HG03439 (cell line): ENCODE measurements at regions not wholly inside any gene's neighbourhood (a gene's known extent, or its start where the extent isn't known, plus 50 kb on each side); places are given as distances from the start of the nearest gene placed in this dataset.

Experiments used
- ATAC-seq: cut with Tn5 transposase; IDR thresholded peaks from one replicate; pipeline ENCODE4 v1.9.1; 2021; ENCODE audit warnings: mild to moderate bottlenecking, moderate library complexity; ENCODE audit not compliant: unreplicated experiment

DNA sequence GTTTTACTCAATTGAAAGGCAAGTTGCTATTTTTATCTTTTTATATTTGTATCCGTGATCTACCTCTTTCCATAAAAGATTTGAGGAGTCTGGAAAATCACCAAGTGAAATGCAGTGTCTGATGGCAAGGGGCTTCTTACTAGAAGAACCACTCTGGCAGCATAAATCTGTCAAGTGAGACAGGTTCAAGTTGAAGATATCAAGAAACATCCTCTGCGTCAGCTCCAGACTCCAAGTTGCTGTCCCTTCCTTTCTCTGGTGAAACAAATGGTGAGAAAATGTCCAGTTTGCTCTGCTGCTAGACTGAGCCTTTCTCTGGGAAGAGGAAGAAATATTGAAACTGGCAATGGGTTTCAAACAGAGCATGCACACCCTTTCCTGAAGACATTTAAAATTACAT lies 411.2 kb downstream of the PLPP3 start:
- ATAC-seq = no peak

DNA sequence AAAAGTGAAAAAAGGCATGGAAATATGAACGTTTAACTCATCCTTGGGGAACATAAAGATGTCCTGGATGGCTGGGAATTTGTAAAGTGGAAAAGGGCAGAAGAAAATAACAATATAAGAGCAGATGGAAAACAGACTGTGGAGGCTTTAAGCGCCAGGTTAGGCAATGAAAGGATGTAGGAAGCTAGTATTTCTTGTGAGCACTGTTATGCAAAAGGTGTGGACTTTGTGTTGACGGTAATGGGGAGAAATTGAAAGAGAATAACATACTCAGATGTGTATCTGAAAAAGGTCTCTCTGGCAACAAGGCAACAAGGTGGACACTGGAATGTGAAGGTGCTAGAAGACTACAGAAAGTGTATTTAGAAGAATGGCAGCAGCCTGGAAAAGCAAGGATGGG lies 411.8 kb downstream of the PLPP3 start:
- ATAC-seq = no peak

DNA sequence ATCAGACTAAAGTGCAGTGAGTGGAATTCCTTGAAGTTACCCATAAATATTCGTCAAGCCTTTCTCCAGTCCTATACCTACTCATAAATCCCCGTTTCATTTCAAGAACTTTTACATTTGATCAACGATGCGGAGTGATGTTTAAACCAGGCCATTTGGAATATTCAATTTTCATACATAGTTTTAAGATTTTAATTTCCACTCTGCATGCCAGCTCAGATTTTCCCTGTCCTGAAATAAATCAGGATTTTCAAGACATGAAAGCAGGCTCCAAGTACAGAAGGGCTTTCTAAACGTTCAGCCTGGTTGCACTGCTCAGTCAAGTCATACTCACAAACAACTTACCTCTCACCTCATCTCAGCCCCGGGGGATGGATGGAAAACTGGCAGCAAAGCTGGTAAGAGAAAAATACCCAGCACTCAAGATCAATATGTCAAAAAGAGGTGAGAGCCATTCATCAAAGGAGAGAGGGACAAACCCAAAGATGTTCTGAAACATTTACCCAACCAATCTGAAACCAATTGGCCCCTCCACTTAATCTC lies 418.5 kb downstream of the PLPP3 start:
- no peak for ATAC-seq

DNA sequence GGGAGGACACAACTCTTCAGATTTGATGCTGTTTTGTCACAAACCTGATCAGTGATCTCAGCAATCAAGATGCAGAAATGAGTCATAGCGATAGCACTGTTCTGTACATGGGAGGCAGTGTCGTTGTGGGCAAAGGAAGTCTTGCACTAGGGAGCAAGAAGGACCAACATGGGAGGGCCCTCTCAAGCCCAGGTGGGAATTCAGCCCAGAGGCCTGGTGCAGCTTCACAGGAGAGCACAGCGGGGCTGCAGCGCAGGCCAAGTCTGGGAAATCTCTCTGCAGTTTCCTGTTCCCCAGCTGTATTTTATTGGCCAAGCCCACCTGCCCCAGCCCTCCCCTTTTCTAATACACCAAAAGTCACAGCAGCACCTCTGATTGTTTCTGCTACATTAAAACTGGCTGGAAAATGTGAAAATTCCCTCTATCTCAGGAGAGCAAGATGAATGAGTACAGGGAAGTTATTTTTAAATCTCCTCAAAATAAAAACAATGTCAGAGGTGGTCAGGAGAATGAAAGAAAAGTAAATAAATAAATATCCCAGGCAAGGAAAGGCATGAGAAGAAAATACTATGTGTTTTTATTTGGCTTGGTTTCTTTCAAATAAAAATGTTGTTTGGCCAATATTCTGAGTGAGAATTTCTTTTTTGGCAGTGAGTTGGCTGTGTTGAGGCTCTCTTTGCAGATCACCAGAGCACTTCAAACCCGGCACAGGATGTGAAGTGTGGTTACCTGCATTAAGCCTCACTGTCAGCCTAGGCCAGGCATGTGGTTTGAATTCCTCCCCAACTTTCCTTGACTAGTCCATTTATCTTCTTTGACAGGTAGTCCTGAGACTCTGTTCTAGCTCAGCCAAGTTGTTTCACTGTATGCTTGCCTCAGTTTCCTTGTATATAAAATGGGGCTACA lies 422.1 kb downstream of the PLPP3 start:
- no peak for ATAC-seq

DNA sequence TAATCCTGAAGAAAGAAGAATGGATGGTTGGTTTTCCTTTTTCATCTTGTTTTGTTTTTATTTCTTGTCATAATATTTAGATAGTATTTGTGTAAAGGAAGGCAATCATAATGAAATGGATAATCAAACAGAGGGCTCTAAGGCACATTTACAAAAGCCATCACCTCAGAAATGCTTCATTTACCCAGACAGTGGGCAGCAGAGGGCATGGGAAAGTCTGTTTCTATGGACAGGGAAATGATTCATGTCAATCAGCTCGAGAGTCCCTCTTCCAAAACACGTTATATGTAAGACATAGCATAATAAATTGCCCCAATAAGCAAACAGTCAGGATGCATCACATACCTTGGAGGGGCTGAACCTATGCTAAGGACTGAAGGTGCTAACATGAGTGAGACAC lies 426.1 kb downstream of the PLPP3 start:
- ATAC-seq = no peak

DNA sequence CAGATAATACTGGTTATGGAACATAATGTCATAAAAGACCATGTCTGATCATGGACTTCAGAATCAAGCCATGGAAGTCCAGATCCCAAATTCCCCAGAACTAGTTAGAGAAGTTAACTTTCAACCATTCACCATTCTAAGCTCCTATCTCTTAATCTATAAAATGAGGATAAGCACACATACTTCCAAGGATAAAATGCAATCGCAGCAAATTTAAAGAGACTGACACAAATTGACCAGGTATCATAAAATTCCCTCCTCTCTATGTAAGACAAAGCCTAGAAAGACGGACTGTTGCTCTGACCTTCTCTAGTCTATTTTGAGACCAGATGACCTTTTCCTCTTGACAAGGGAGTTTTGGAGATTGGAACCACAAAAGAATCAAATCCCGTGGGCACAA lies 426.7 kb downstream of the PLPP3 start:
- ATAC-seq = no peak

DNA sequence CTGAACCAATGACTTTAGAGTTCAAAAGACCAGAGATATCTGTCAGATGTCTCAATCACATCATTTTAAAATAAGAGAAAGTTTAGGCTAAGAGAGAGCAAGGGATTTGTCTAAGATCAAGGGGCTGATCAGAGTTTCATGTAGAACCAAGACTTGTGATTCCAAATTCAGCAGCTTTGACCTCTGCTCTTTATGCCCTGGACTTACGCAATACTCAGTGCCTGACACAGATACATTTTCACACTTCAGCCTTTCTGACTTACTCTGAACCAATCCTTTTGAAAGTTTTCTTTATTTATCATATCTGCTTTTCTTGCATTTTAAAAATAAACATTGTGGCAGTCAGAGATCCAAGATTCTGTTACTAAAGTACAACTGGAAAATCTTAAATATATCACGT lies 428.0 kb downstream of the PLPP3 start:
- ATAC-seq = no peak

DNA sequence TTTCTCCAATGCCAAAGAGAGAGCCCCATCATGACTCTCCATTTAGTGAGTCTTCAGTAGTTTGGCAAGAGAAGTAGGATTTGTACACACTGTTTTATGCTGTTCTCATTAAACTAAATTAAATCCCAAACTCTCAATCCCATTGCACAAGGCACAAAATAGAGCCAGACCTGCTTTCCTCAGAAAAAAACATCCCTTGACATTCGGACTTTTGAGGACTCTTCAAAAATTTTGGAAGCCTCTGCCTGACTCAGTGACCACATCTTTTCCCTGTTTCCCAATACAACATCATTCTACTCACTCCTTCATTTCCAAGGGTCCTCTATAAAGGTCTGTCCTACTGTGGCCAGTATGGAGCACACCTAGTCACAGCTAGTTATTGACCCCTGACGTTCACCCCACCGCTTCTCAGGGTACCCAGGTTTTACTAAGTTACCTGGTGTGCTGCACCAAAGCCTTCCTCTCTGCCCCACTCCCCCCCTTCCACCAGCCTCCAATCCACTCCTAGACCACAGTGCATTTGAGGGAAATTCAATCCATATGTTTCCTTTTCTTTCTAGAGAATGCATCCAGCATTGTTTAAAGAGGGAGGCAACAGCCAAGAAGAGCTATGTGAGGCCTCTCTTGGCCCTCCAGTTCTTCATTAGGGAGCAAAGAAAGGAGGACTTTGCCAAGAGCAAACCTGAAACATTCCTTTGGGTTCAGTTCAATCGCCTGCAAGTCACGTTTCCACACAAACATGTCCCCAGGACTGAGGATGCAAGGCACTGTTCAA lies 428.7 kb downstream of the PLPP3 start:
- ATAC-seq = no peak

DNA sequence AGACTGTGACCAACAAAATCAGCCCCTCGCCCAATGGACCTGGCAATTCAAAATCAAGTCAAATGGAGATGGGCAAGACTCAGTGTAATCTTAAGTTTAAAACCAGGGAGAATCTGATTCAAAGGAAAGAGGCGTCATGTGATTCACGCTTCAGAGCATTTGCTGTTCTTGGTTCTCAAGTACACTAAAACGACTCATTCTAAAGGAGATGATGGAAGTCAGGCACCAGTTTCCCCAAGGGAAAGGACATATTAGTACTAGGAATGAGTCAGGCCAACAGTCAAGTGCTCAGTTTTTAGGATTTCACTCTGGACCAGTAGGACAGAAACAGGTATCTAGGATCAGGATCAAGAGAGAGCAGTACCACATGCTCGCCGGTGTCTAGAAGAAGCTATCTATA lies 429.6 kb downstream of the PLPP3 start:
- no peak for ATAC-seq

DNA sequence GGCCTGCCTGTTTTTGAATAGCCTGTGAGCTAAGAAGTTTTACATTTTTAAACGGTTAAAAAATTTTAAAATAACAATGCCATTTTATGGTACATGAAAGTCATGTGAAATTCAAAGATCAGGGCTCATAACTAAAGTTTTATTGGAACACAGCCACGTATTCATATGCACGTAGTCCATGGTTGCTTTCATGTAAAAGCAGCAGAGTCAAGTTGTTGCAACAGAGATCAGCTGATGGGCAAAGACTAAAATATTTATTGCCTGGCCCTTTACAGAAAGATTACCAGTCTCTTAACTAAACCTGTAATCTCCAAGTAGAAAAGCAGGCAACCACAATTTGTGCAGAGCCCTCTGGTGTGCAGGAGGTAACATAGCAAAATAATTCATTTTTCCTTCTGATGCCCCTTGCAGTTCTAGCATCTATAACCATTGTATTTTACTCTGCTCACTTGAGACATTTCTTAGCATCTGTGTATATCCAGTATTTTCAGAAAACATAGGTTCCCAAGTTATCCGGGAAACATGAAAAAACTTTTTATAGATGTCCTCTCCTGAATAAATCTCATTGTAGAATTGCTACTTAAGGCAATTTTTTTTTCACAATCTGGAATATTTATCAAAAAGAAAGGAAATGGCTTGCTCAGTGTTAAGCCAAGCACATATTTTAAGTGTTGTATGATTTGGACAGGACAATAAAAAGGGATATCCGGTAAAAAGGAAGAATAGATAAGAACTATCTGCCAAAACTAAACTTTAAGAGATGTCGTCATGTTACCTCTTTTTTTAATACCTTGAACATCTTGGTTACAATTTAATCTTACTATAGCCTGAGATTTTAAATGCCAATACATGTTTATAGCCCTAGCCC lies 430.8 kb downstream of the PLPP3 start:
- ATAC-seq = no peak

DNA sequence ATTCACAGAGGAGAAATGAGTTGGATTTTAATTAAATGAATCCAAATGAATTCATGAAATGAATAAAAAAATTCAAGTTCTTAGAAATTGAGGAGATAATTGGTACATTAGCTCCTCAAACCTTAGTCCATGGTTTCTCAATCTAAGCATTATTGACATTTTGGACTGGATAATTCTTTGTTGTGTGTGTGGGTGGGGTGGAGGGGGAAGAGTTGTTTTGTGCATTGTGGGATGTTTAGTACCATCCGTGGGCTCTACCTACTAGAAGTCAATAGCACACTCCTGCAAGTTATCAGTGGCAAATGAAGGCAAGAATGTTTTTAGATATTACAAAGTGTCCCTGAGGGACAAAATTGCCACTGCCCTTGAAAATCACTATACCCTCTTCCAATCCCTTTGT lies 431.9 kb downstream of the PLPP3 start:
- no peak for ATAC-seq

DNA sequence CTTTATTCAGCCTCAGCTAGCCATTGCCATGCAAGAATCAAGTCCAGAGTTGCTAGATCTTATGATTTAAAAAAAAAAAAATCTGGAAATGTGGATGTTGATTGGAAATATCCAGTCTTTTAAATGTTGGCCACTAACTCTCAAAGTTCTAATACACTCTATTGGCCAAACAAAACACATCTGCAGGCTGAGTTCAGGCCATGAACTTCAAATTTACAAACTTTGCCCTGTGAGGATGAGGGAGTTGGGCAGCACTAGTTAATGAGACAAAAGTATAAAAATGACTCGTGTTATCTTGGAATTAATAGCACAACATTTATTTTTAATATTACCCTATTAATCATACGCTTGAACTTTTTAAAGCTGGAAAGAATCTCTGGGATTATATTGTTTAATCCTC lies 432.3 kb downstream of the PLPP3 start:
- ATAC-seq = no peak

DNA sequence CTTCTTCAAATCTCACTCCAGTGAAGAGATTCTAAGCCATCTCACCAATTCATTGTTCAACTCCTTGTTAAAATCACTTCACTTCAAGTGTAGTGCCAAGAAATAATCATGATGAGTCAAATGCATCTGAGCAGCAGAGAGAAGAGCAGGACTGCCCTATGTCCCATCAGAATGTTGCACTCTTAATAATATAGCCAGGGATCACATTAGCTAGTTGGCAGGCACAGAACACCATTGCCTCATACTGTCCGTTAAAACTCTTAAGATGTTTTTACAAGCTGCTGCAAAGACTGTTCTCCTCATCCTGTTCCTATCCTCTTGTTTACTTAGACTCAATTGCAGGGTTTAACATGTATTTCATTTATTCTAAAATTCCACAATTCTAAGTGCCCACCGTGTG lies 432.9 kb downstream of the PLPP3 start:
- no peak for ATAC-seq

DNA sequence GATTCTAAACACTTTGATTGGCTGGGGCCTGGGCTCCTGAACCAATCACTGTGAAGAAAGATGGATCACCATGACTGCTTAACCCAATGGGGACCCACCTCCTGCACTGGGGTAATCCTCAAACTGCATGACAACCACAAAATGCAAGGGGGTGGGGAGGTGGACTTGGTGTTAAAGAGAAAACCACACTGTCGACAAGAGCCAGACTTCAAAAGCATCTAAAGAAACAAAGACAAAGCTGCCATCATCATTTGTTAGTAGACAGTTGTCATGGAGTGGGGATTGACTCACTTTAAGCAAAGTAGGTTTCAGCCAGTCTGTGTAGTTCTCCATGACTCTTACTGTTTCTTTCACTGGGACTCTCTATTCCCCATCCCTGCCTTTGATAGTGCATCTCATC lies 433.8 kb downstream of the PLPP3 start:
- no peak for ATAC-seq

DNA sequence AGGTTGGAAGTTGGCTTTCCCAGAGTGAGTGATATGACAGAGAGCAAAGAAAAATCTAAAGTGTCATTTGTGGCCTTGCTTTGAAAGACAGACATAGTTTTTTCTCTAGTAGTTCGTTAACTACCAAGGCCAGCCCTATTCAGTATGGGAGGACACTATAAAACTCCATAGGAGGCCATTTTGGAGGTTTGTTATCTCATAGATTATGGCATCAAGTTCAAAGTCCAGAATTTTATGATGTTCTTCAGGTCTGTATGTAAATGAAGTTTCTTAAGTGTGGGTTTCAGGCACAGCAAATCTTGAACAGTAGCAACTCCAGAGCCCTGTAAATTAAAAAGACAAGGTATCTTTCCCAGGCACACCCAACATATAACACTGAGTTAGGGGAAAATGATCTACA lies 437.1 kb downstream of the PLPP3 start:
- ATAC-seq = no peak

DNA sequence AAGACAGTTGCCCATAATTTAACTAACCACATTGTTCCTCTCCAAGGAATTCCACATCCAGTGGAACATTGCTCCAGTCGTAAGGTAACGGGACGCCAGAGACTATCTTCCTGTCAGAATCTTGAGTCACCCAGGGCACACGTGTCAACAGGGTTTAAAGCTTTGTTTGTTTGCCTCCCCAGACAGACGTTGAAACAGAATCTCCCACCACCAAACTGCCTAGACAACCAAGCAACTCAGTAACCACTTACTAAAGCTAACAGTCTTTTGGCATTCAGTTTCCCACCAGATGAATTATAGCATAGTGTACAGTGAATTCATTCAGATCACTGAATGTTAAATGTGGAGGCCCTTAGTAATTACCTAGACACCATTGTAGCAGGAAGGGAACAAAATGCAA lies 439.5 kb downstream of the PLPP3 start:
- ATAC-seq = no peak

DNA sequence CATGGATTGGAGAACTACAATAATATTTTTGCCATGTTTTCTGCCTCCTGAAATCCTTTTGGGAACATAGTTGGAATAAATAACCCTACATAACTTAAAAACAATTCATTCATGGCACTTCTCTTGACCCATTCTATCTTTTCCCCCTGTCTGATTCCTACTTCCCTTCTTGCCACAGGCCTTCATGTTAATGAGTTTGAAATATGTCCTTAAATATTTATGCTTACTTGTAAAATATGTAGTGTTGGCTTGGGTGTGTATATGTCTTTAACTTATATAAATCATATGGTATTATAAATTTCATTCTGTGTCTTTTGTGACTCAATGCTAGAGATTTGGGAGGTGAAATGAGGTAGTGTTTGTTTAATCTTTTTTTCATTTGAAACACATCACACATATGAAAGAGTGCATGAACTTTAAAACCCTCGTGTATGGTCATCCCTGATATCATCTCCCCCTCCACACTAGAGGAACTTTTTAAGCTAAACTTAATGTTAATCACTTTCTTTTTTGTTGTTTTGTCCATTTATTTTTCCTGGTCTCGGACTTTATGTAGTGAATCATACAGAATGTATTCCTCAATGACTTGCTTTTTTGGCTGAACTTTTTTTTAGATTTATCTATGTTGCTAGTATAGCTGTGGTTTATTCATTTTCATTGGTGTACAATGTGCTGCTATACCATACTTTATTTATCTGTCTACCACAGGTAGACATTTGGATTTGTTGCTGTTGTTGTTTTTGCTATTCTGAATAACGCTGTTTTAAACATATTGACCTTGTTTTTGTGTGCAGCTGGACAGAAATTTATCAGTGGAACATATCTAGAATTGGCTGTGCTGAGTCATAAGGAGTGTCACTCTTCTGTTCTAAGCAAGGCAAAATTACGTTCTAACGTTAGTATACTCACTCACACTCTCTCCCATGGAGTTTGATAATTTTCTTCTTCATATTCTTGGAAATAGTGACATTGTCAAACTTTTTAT lies 441.6 kb downstream of the PLPP3 start:
- no peak for ATAC-seq

DNA sequence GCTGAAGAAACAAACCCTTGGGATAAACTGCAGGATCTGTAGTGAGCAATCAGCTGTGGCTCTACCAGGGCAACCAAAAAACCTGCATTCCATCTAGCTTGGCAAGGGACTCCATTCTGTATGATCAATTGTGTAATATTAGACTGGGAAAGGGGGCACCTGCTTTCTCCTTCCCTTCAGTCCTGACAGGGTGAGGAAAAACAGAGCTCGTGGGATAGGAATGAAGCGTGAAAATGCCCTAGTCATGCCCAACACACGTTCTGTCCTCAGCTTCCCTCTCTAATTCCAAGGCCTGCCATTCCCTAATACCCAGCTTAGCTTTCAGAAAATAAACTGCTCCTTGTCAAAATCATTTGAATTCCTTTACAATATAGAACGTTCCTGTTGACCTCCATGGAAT lies 442.3 kb downstream of the PLPP3 start:
- no peak for ATAC-seq

DNA sequence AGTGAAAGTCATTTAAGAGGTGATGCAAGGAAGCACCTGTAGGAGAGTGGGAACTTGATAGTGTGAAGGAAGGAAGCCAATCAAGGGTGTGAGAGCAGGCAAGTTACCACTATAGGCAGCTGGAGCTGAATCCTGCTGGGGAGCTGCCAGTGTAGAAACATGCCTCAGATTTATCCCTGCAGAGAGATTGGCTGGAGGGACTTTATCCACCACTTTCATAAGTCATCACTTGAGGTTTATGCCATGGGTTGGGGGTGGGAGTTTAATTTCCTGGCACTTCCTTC lies 443.6 kb downstream of the PLPP3 start:
- no peak for ATAC-seq
